OCI-LY7 (cell line): ENCODE measurements at regions not wholly inside any gene's neighbourhood (a gene's known extent, or its start where the extent isn't known, plus 50 kb on each side); places are given as distances from the start of the nearest gene placed in this dataset.

ENCODE experiments used
- CTCF ChIP-seq: fragments of 200-600 bp; sonication (generic); conservative IDR thresholded peaks from 2 replicates; pipeline ENCODE4 v1.5.1; 2014; ENCODE audit warnings: mild to moderate bottlenecking, antibody characterized with exemption, low read length, moderate library complexity, mixed read lengths
- EZH2phosphoT487 ChIP-seq: fragments of 200-600 bp; sonication (generic); IDR thresholded peaks from 2 replicates; pipeline ENCODE4 v1.6.1; 2018; ENCODE audit warnings: low read depth, borderline replicate concordance, mild to moderate bottlenecking, mixed run types, antibody characterized with exemption, low read length, moderate library complexity, mixed read lengths

GRCh38 chr5:34536699-34537098 lies 119.4 kb upstream of the RAI14 start:
- TF ChIP-seq CTCF (no peak), EZH2phosphoT487 (no peak)
